Stimulated activated naive CD8-positive, alpha-beta T cell treated with anti-CD3 and anti-CD28 coated beads, Interleukin-15, amount 100 ng/mL, for 72 hours (primary cell): ENCODE measurements at regions not wholly inside any gene's neighbourhood (a gene's known extent, or its start where the extent isn't known, plus 50 kb on each side); places are given as distances from the start of the nearest gene placed in this dataset.
"Not testable (repeated sequence)": the region's sequence is repeated elsewhere in the genome, so short reads cannot be mapped to it uniquely, and the experiment has no call there.

Experiments used
- ATAC-seq: fragments of 150-1000 bp; cut with Tn5 transposase; 2 replicates; pipeline ENCODE4 v1.10.0; 2021; ENCODE audit warnings: mild to moderate bottlenecking, moderate library complexity
- DNase-seq, 2 donors: peaks; one replicate each; pipeline ENCODE4 v3.0.0; 2021 to 2022
- H3K27ac Mint-ChIP-seq, 2 donors: one replicate each; pipeline ENCODE4 v1.8.0; 2022; ENCODE audit warnings: mild to moderate bottlenecking in 2 of 2, mixed read lengths in 2 of 2, moderate library complexity in 2 of 2
- H3K27me3 Mint-ChIP-seq: one replicate; pipeline ENCODE4 v1.8.0; 2022; ENCODE audit warnings: mixed read lengths
- H3K4me1 Mint-ChIP-seq: one replicate; pipeline ENCODE4 v1.8.0; 2022; ENCODE audit warnings: mild to moderate bottlenecking, mixed read lengths
- H3K4me3 Mint-ChIP-seq, 2 donors: one replicate each; pipeline ENCODE4 v1.8.0; 2022; ENCODE audit warnings: mild to moderate bottlenecking in 2 of 2, mixed read lengths in 2 of 2, moderate library complexity in 1 of 2
- H3K9me3 Mint-ChIP-seq, 2 donors: one replicate each; pipeline ENCODE4 v1.8.0; 2022; ENCODE audit warnings: mixed read lengths in 2 of 2

GRCh38 chr3:11911887-11912286 is 65.2 kb upstream of the TAMM41 start:
- not testable (repeated sequence) for H3K27ac Mint-ChIP-seq, H3K9me3 Mint-ChIP-seq, H3K4me3 Mint-ChIP-seq, ATAC-seq, H3K4me1 Mint-ChIP-seq, H3K27me3 Mint-ChIP-seq, DNase-seq

- no peaks in the 10 kb centered on the region for H3K27me3 Mint-ChIP-seq
- H3K9me3 Mint-ChIP-seq, result no peaks in the 10 kb centered on the region
- no peak overlapping the region for H3K27ac Mint-ChIP-seq
- ATAC-seq, result no peak
- no peaks in the 10 kb centered on the region for H3K4me1 Mint-ChIP-seq
- DNase-seq, result no peak
- H3K4me3 Mint-ChIP-seq, result no peak overlapping the region
Observed at GRCh38 chr3:11913316-11913715, 66.6 kb upstream of the TAMM41 start.

GRCh38 chr3:11914041-11914440 is 67.4 kb upstream of the TAMM41 start:
- Mint-ChIP-seq H3K4me3 (no peak overlapping the region), H3K27me3 (no peaks in the 10 kb centered on the region), H3K27ac (no peak overlapping the region), H3K9me3 (no peaks in the 10 kb centered on the region), H3K4me1 (no peaks in the 10 kb centered on the region)
- ATAC-seq (no peak), DNase-seq (no peak)

GRCh38 chr3:11914651-11915050 is 68.0 kb upstream of the TAMM41 start:
- Mint-ChIP-seq H3K27me3 (no peaks in the 10 kb centered on the region), H3K9me3 (no peaks in the 10 kb centered on the region), H3K4me1 (no peaks in the 10 kb centered on the region), H3K27ac (no peak overlapping the region), H3K4me3 (no peak overlapping the region)
- no peak for ATAC-seq
- DNase-seq, result no peak

- Mint-ChIP-seq H3K4me1 (no peaks in the 10 kb centered on the region), H3K4me3 (no peak overlapping the region), H3K27me3 (no peaks in the 10 kb centered on the region), H3K27ac (no peak overlapping the region), H3K9me3 (no peaks in the 10 kb centered on the region)
- ATAC-seq, result no peak
- no peak for DNase-seq
Observed at GRCh38 chr3:11915621-11916424, 69.1 kb upstream of the TAMM41 start.

- H3K27ac Mint-ChIP-seq, H3K9me3 Mint-ChIP-seq, H3K4me3 Mint-ChIP-seq, H3K27me3 Mint-ChIP-seq, DNase-seq, H3K4me1 Mint-ChIP-seq, ATAC-seq: not testable (repeated sequence)
Observed at GRCh38 chr3:11916425-11916762, 69.7 kb upstream of the TAMM41 start.

- DNase-seq (no peak), ATAC-seq (no peak)
- H3K4me1 Mint-ChIP-seq, result no peaks in the 10 kb centered on the region
- H3K9me3 Mint-ChIP-seq, result no peaks in the 10 kb centered on the region
- H3K4me3 Mint-ChIP-seq, result no peak overlapping the region
- H3K27me3 Mint-ChIP-seq, result no peaks in the 10 kb centered on the region
- peak overlapping the region in 1 of 2 donors; percentile 30 for H3K27ac Mint-ChIP-seq
Observed at GRCh38 chr3:11917051-11917450, 70.4 kb upstream of the TAMM41 start.

- H3K27me3 Mint-ChIP-seq, result no peaks in the 10 kb centered on the region
- no peak overlapping the region for H3K27ac Mint-ChIP-seq
- DNase-seq (no peak), ATAC-seq (no peak)
- H3K4me3 Mint-ChIP-seq, result no peak overlapping the region
- no peaks in the 10 kb centered on the region for H3K4me1 Mint-ChIP-seq
- H3K9me3 Mint-ChIP-seq, result no peaks in the 10 kb centered on the region
Observed at GRCh38 chr3:11919390-11919789, 72.7 kb upstream of the TAMM41 start.

- H3K27ac Mint-ChIP-seq, result no peak overlapping the region
- no peak overlapping the region for H3K4me3 Mint-ChIP-seq
- no peaks in the 10 kb centered on the region for H3K9me3 Mint-ChIP-seq
- H3K27me3 Mint-ChIP-seq, result no peaks in the 10 kb centered on the region
- DNase-seq (no peak), ATAC-seq (no peak)
- no peaks in the 10 kb centered on the region for H3K4me1 Mint-ChIP-seq
Observed at GRCh38 chr3:11924518-11924917, 77.8 kb upstream of the TAMM41 start.

- Mint-ChIP-seq H3K4me1 (no peaks in the 10 kb centered on the region), H3K27ac (no peak overlapping the region), H3K4me3 (no peak overlapping the region), H3K27me3 (no peaks in the 10 kb centered on the region), H3K9me3 (no peaks in the 10 kb centered on the region)
- ATAC-seq (no peak), DNase-seq (no peak)
Observed at GRCh38 chr3:11928381-11928780, 75.8 kb upstream of the SYN2 start.

GRCh38 chr3:11929531-11929930 is 74.7 kb upstream of the SYN2 start:
- H3K4me1 Mint-ChIP-seq, result no peaks in the 10 kb centered on the region
- ATAC-seq (no peak), DNase-seq (no peak)
- H3K27me3 Mint-ChIP-seq, result no peaks in the 10 kb centered on the region
- no peak overlapping the region for H3K4me3 Mint-ChIP-seq
- no peak overlapping the region for H3K27ac Mint-ChIP-seq
- no peaks in the 10 kb centered on the region for H3K9me3 Mint-ChIP-seq

GRCh38 chr3:11930084-11930483 is 74.1 kb upstream of the SYN2 start:
- Mint-ChIP-seq H3K9me3 (no peaks in the 10 kb centered on the region), H3K27ac (no peak overlapping the region), H3K4me1 (no peaks in the 10 kb centered on the region), H3K27me3 (peaks cover 1% of the 10 kb centered on the region), H3K4me3 (no peak overlapping the region)
- DNase-seq, result no peak
- no peak for ATAC-seq

GRCh38 chr3:11932636-11933035 is 71.6 kb upstream of the SYN2 start:
- Mint-ChIP-seq H3K4me1 (no peaks in the 10 kb centered on the region), H3K27me3 (peaks cover 16% of the 10 kb centered on the region), H3K9me3 (no peaks in the 10 kb centered on the region), H3K4me3 (no peak overlapping the region), H3K27ac (no peak overlapping the region)
- ATAC-seq, result no peak
- no peak for DNase-seq

- Mint-ChIP-seq H3K27ac (no peak overlapping the region), H3K4me1 (no peaks in the 10 kb centered on the region), H3K27me3 (peaks cover 25% of the 10 kb centered on the region), H3K9me3 (no peaks in the 10 kb centered on the region), H3K4me3 (no peak overlapping the region)
- DNase-seq (no peak), ATAC-seq (no peak)
Observed at GRCh38 chr3:11933529-11933928, 70.7 kb upstream of the SYN2 start.

- H3K27me3 Mint-ChIP-seq, result no peaks in the 10 kb centered on the region
- H3K9me3 Mint-ChIP-seq, result peaks cover 9 to 12% of the 10 kb centered on the region in 2 donors
- DNase-seq, result no peak
- H3K27ac Mint-ChIP-seq, result no peak overlapping the region
- no peak overlapping the region for H3K4me3 Mint-ChIP-seq
- H3K4me1 Mint-ChIP-seq, result no peaks in the 10 kb centered on the region
- ATAC-seq, result no peak
Observed at GRCh38 chr3:11944052-11944673, 60.0 kb upstream of the SYN2 start.

GRCh38 chr3:11948331-11948730 is 55.9 kb upstream of the SYN2 start:
- Mint-ChIP-seq H3K27ac (no peak overlapping the region), H3K27me3 (peaks cover 15% of the 10 kb centered on the region), H3K4me3 (no peak overlapping the region), H3K4me1 (no peaks in the 10 kb centered on the region), H3K9me3 (peaks cover 0 to 6% of the 10 kb centered on the region in 2 donors)
- DNase-seq, result no peak
- ATAC-seq, result no peak

- no peak for ATAC-seq
- Mint-ChIP-seq H3K4me1 (no peaks in the 10 kb centered on the region), H3K9me3 (peaks cover 0 to 6% of the 10 kb centered on the region in 2 donors), H3K27ac (no peak overlapping the region), H3K27me3 (peaks cover 19% of the 10 kb centered on the region), H3K4me3 (no peak overlapping the region)
- no peak for DNase-seq
Observed at GRCh38 chr3:11948866-11949265, 55.3 kb upstream of the SYN2 start.
